Left lung (tissue), 4 donors: ENCODE measurements at regions not wholly inside any gene's neighbourhood (a gene's known extent, or its start where the extent isn't known, plus 50 kb on each side); places are given as distances from the start of the nearest gene placed in this dataset.

Source experiments
- ATAC-seq: fragments of 200-7000 bp; cut with Tn5 transposase; one replicate; pipeline ENCODE4 v1.9.1; 2020; ENCODE audit warnings: moderate library complexity
- DNase-seq, 4 donors: peaks; one replicate each; pipeline ENCODE4 v3.0.0-alpha.2; 2013 to 2020
- H3K27ac ChIP-seq, 2 donors: fragments of 200-600 bp; sonication (generic) in 1 of 2; one replicate each; pipeline versions ENCODE4 v1.5.0 to v1.8.0; 2020 to 2021
- H3K27me3 ChIP-seq, 2 donors: fragments of 200-600 bp; sonication (generic) in 1 of 2; one replicate each; pipeline versions ENCODE4 v1.5.0 to v1.8.0; 2020 to 2021
- H3K36me3 ChIP-seq, 2 donors: fragments of 200-600 bp; sonication (generic) in 1 of 2; one replicate each; pipeline versions ENCODE4 v1.5.0 to v1.8.0; 2020 to 2021
- H3K4me1 ChIP-seq, 2 donors: fragments of 200-600 bp; one replicate each; pipeline ENCODE4 v1.8.0; 2021
- H3K4me3 ChIP-seq, 2 donors: fragments of 200-600 bp; sonication (generic) in 1 of 2; one replicate each; pipeline versions ENCODE4 v1.5.0 to v1.8.0; 2020 to 2021; ENCODE audit warnings: mild to moderate bottlenecking in 1 of 2
- H3K9me3 ChIP-seq, 2 donors: fragments of 200-600 bp; sonication (generic) in 1 of 2; one replicate each; pipeline versions ENCODE4 v1.5.0 to v1.8.0; 2020 to 2021
- intact Hi-C, 2 donors: fragments of 100-400 bp; cut with DNase I; formaldehyde crosslinking; loops; one replicate each; pipeline versions ENCODE4 v1.11.2 to v1.14.2; 2022
- TF ChIP-seq, protein P1 (sequence below), 2 donors: fragments of 200-600 bp; sonication (generic) in 1 of 2; IDR thresholded peaks; one replicate each; pipeline versions ENCODE4 v1.5.0 to v1.8.0; 2021; ENCODE audit warnings: antibody characterized with exemption in 2 of 2
- donor health status: DM: no; HTN: yes; CAD: no.
- donor health status: DM: no; HTN: no; CAD: no.

DNA sequence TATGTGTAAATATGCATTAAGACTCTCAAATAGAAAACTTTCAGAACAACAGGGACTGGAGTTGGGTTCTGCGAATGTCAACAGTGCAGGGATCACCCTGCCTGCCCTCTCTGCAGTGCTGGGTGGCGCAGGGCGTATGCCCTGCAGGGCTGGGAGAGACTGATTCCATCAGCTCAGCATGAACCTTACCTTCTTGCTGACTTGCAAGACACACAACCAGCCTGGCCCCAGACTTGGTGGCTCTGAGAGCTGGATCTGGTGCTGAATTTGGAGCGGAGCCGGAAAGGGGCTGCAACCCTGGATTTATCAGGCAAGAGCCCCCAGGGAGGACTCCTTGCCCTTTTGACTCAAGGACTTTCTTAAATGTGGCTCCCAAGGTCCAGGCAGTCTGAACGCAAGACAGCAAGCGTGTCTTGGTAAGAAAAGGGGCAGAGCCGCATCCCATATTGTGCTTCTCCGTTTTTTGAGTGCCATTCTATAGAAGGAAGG lies 376.0 kb upstream of the IRX2 start:
- H3K27me3 ChIP-seq, result peaks cover 0 to 11% of the 10 kb centered on the region in 2 donors
- H3K9me3 ChIP-seq, result peaks cover 0 to 1% of the 10 kb centered on the region in 2 donors
- ATAC-seq (no peak), DNase-seq (no peak)
- H3K4me3 ChIP-seq, result no peak overlapping the region
- H3K36me3 ChIP-seq, result no peaks in the 10 kb centered on the region
- no peak overlapping the region for H3K27ac ChIP-seq
- TF ChIP-seq, protein P1, sequence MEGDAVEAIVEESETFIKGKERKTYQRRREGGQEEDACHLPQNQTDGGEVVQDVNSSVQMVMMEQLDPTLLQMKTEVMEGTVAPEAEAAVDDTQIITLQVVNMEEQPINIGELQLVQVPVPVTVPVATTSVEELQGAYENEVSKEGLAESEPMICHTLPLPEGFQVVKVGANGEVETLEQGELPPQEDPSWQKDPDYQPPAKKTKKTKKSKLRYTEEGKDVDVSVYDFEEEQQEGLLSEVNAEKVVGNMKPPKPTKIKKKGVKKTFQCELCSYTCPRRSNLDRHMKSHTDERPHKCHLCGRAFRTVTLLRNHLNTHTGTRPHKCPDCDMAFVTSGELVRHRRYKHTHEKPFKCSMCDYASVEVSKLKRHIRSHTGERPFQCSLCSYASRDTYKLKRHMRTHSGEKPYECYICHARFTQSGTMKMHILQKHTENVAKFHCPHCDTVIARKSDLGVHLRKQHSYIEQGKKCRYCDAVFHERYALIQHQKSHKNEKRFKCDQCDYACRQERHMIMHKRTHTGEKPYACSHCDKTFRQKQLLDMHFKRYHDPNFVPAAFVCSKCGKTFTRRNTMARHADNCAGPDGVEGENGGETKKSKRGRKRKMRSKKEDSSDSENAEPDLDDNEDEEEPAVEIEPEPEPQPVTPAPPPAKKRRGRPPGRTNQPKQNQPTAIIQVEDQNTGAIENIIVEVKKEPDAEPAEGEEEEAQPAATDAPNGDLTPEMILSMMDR (IDR thresholded peaks at IDR 0.05), result no peak
- intact Hi-C loops, result no loop called here
- no peaks in the 10 kb centered on the region for H3K4me1 ChIP-seq

DNA sequence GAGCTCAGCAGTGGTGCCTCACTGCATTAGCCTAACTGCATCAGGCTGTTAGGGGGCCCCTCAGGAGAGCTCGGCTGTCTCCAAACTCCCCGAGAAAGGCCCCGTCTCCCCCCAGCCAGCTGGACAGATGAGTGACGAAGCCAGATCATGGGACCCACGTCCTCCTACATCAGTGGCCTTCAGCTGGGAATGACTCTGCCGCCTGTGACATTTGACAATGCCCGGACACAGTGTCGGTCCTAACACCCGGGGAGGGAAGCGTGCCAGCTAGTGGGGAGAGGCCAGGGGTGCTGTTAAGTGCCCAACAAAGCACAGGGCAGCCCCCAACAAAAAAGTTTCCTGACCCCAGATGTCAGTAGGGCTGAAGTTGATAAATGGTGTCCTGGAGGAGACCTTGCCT lies 375.2 kb upstream of the IRX2 start:
- TF ChIP-seq, protein P1 (IDR thresholded peaks at IDR 0.05), result no peak
- no peak for ATAC-seq
- Histone ChIP-seq H3K27me3 (peaks cover 0 to 20% of the 10 kb centered on the region in 2 donors), H3K9me3 (peaks cover 0 to 1% of the 10 kb centered on the region in 2 donors), H3K27ac (no peak overlapping the region), H3K36me3 (no peaks in the 10 kb centered on the region), H3K4me1 (no peaks in the 10 kb centered on the region), H3K4me3 (no peak overlapping the region)
- DNase-seq, result no peak
- intact Hi-C loops, result no loop called here

DNA sequence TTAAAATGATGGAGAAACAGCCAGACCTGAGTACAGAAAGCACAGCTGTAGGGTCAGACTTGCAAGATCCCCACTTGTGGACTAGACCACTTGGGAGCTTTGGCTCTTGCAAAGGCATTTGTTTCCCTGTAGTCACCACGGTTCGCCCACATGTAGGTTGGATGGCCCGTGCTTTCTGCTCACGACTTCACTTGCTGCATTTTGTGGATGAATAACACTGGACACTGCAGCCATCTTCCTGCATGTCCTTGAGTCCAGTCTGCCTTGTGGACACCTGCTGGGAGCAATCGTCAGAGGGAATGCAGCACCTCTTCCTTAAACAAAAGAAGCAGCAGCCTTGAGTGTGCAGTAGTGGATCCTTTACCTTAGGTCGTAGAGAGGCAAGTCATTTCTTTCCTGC lies 372.9 kb upstream of the IRX2 start:
- H3K9me3 ChIP-seq, result peaks cover 0 to 1% of the 10 kb centered on the region in 2 donors
- H3K4me3 ChIP-seq, result no peak overlapping the region
- H3K36me3 ChIP-seq, result no peaks in the 10 kb centered on the region
- ATAC-seq (no peak), DNase-seq (no peak)
- TF ChIP-seq, protein P1 (IDR thresholded peaks at IDR 0.05), result no peak
- no peaks in the 10 kb centered on the region for H3K4me1 ChIP-seq
- intact Hi-C loops, result no loop called here
- H3K27ac ChIP-seq, result no peak overlapping the region
- peaks cover 0 to 40% of the 10 kb centered on the region in 2 donors for H3K27me3 ChIP-seq

DNA sequence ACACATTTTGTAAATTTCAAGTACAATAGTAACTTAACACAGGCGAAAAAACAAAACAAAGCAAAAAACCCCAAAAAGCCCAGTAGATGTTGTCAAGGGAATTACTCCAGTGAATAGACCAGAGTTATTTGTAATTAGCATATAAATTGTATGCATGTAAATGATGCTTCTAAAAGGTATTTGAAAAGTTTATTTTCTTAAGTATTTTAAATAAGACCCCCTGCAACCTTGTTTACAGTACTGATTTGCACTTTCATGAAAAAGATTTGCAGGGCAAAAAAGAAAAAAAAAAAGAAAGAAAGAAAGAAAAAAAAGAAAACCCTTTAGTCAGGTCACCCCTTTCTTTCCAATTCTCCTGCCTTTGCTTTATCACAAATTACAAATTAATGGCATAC lies 372.3 kb upstream of the IRX2 start:
- TF ChIP-seq, protein P1 (IDR thresholded peaks at IDR 0.05), result no peak
- H3K4me1 ChIP-seq, result no peaks in the 10 kb centered on the region
- H3K9me3 ChIP-seq, result peaks cover 0 to 1% of the 10 kb centered on the region in 2 donors
- DNase-seq (no peak), ATAC-seq (no peak)
- H3K27ac ChIP-seq, result no peak overlapping the region
- H3K36me3 ChIP-seq, result no peaks in the 10 kb centered on the region
- H3K4me3 ChIP-seq, result no peak overlapping the region
- intact Hi-C loops, result no loop called here
- H3K27me3 ChIP-seq, result peaks cover 0 to 42% of the 10 kb centered on the region in 2 donors

DNA sequence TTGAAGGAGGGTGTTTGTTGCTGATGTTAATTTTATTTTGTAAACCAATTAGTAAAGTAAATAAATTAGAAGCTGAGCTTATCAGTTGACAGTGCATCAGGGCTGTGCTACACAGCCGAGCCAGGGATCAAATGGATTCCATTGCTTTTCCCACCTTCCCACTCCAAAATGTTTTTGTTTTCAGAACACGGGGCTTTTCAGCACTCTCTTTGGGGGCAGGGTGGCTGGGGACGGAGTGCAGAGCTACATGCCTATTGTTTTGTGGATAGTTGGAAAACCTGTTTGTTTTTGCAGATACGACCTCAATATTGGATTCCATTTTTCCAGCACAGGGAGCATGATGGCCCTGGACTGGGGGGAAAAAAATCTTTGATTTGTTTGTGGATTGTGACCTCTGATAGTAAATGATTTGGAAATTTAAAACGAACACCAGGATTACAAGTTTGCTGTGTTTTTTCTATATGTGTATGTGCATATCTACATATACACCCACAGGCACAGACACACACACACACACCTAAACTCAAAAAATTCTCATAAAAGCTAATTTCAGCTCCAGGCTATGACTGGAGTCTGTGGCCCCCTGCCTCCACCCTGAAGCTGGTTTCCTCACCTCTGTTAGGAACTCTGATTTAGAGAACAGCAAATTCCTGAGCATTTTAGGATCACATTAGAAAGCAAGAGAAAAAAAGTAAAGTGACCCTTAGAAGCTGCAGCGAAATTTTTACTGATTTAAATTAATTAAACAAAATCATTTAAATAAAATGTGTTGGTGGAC lies 371.7 kb upstream of the IRX2 start:
- intact Hi-C loops, result no loop called here
- ATAC-seq, result no peak
- Histone ChIP-seq H3K36me3 (no peaks in the 10 kb centered on the region), H3K27me3 (peaks cover 0 to 46% of the 10 kb centered on the region in 2 donors), H3K4me3 (no peak overlapping the region), H3K9me3 (peaks cover 0 to 1% of the 10 kb centered on the region in 2 donors), H3K27ac (no peak overlapping the region), H3K4me1 (no peaks in the 10 kb centered on the region)
- TF ChIP-seq, protein P1 (IDR thresholded peaks at IDR 0.05), result no peak
- DNase-seq, result no peak
